NCI-H1105 treated with DMSO at 0.1 percent for 48 hours (cell line): ENCODE measurements at regions not wholly inside any gene's neighbourhood (a gene's known extent, or its start where the extent isn't known, plus 50 kb on each side); places are given as distances from the start of the nearest gene placed in this dataset.

Experiments
- DNase-seq: peaks from one replicate; lab custom pipeline; 2025; lab: John Stamatoyannopoulos, UW

GRCh38 chr2:23132823-23133595, 252.0 kb upstream of the KLHL29 start:
- DNase-seq = no peak

DNA sequence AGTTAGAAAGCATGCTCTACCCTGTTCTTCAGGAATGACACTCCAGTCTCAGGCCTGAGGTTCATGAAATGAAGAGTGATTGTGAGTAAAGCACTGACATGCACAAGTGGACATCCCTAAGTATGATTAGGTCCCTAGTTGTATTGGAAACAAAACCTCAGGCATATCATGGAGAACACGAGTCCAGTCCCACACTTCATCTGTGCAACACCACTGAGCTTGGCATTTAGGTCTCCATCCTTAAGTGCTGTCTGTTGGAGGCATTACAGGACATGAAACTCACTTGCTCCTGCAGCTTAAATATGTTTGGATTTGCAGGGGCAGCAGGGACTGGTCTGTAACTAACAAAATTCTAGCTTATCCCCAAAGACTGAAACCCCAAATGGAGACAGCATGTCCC, 250.3 kb upstream of the KLHL29 start:
- DNase-seq = no peak

GRCh38 chr2:23135481-23136100, 249.4 kb upstream of the KLHL29 start:
- no peak for DNase-seq

DNA sequence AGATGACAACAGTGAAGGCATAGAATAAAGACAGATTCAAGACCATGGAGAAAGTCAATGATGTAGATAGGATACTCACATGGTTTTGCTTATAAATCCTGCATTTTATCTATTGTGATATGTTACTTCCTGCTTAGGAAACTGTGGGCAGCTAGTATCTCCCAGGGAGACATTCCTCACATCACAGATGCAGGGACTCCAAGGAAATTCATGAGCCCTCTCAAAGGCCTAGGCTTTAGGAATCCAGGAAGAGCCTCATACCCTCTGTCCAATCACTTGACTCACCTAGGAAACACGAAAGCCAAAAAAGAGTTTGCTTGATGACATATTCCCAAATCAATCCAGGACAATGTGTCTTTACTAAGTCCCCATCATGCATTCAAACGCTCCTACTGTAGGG, 247.8 kb upstream of the KLHL29 start:
- no peak for DNase-seq

DNA sequence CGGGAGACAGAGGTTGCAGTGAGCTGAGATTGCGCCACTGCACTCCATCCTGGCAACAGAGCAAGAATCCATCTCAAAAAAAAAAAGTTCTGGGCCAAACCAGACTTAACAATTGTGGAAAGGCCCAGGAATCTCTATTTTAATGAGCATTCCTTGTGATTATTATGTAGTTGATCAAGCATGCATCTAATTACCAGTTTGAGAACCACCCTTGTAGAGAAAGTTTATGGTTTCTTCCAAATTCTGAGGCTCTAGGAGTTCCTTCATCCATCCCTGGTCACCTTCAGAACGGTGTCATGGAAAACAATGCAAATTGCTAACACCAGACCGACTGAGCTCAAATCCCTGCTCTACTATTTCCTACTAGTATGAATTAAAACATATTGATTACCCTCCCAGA, 246.3 kb upstream of the KLHL29 start:
- no peak for DNase-seq

GRCh38 chr2:23145460-23145859, 239.5 kb upstream of the KLHL29 start:
- DNase-seq = no peak

- DNase-seq = no peak
Measured at GRCh38 chr2:23146011-23146410, 239.0 kb upstream of the KLHL29 start.

DNA sequence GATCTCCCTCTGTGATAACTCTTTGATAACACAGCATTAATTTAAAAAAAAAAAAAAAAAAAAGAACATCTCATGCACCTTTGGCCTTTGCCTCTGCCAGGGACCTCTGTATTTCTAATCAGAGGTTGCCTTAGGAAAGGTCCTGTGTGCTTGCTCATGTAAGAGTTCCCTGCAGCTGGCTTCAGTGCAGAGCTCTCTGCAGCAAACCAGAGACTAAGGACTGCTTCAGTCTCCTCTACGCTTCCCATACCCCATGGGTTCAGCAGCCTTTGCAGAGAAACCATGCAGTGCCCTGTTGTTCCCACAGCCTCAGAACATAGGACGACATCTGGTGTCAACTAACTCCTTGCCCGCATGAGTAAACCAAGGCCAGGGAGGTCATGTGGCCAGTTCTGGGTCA, 236.6 kb upstream of the KLHL29 start:
- DNase-seq = no peak

DNA sequence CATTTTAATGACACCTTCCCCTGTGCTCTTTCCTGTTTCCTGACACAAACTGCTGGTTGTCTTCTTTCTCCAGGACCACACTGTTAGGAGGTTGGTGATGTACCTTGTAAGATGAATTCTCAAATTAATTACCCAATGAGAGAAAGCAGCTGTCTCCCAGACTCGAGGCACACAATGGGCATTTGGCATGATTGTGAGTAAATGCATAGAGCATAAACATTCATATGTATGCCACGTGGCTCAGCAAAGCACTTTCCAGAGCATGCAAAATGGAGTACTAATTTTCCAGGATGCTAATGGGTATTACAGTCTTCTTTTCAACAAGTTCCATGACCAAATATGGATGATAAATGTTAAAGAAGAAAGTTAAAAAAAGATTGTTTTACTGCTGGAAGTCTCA, 235.2 kb upstream of the KLHL29 start:
- no peak for DNase-seq

GRCh38 chr2:23153484-23153883, 231.5 kb upstream of the KLHL29 start:
- no peak for DNase-seq

DNA sequence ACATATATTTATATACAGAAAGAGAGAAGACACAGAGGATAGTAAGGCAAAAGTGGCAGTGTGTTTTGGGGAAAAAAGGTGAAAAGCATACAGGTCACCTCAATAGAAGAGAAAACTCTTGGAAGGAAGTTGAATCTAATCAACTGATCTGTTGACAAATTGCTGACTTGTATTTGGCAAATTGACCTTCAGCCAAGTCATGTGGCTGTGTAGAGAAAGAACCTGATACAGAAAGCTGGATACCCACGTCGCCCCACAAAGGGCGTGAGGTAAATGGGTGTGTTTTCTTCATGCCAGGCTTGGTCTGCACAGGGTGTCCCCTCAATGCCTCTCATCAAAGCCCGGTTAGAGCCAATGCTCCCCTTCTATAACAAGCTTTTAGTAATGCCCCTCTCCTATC, 230.0 kb upstream of the KLHL29 start:
- DNase-seq = no peak

- no peak for DNase-seq
Measured at GRCh38 chr2:23157812-23158211, 227.2 kb upstream of the KLHL29 start.

- no peak for DNase-seq
Measured at GRCh38 chr2:23158306-23158705, 226.7 kb upstream of the KLHL29 start.

- DNase-seq = no peak
Measured at GRCh38 chr2:23159746-23160405, 225.1 kb upstream of the KLHL29 start.

- DNase-seq = no peak
Measured at GRCh38 chr2:23164173-23164572, 220.8 kb upstream of the KLHL29 start.

GRCh38 chr2:23169896-23170295, 215.1 kb upstream of the KLHL29 start:
- no peak for DNase-seq

DNA sequence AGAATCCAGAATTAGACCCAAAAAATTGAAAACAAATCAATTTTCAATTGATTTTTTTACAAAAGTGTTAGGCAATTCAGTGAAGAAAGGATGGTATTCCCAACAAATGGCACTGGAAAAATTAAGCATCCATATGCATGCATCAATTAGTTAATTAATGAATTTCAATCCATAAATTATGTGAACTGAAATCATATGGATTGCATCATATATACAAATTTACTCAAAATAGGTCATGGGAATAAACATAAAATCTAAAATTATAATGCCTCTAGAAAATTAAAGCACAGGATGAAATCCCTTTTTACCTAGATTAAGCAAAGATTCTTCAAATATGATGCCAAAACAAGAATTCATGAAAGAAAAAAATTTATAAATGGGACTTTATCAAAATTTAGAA, 213.9 kb upstream of the KLHL29 start:
- DNase-seq = no peak

GRCh38 chr2:23178396-23178795, 206.6 kb upstream of the KLHL29 start:
- no peak for DNase-seq

- no peak for DNase-seq
Measured at GRCh38 chr2:23183733-23184132, 201.2 kb upstream of the KLHL29 start.

GRCh38 chr2:23198316-23199114, 186.5 kb upstream of the KLHL29 start:
- DNase-seq = no peak

DNA sequence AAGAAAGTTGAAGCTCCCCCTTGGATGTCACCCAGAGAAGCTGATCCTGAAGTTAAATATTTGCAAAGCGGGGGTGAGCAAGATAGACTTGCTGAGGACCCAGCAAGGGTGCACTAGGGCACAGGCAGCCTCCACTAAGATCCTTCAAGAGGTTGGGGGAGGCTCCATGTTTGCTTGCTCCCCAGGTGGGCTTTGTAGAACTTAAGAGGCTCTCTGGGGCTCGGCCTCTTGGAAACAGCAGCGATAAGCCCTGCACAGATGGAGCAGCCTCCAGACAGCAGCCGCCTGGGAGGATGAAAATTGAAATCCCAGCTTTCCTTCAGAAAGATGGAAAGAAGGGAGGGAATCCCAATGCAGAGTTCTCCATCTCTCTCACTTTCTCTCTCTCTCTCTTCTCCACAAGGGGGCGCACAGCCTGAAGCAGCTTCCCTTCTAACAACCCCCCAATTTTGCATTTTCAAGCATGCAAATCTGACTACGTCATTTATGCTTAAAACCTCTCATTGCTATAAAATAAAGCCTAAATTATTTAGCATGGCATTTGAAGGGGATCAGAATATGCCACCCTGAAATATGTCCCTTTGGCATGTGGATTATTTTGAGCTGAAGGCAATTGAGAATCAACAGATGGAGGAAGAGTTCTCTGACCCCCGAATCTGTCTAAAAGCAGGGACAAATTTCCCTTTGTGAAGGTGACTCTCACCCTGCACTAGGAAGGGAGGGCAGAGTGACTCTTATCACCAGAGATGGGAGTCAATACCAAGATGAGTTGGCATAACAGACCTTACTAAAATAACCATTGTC, 185.7 kb upstream of the KLHL29 start:
- no peak for DNase-seq
